A673 (cell line): ENCODE measurements at regions not wholly inside any gene's neighbourhood (a gene's known extent, or its start where the extent isn't known, plus 50 kb on each side); places are given as distances from the start of the nearest gene placed in this dataset.

Experiments used
- BruUV-seq: library from RNA; stranded (reverse); fragments of 400-500 nt; replicated peaks from 2 replicates; lab custom pipeline; 2021; lab: Mats Ljungman, UMichigan
- CTCF ChIA-PET: fragments of 300-600 bp; sonication (Branson Sonifier 250); formaldehyde crosslinking; loops from one replicate; lab custom pipeline; 2022; ENCODE audit warnings: antibody characterized with exemption; lab: Charles Lee
- POLR2A ChIA-PET: fragments of 300-600 bp; sonication (Branson Sonifier 250); formaldehyde crosslinking; loops from one replicate; lab custom pipeline; 2022; ENCODE audit warnings: antibody characterized with exemption; ENCODE audit not compliant: low non-redundant PET; lab: Charles Lee
- DNase-seq: peaks from one replicate; pipeline ENCODE4 v3.0.0-alpha.2; 2015; ENCODE audit warnings: low spot score
- H3K27ac ChIP-seq: fragments of 200-600 bp; sonication (generic); 2 replicates; pipeline ENCODE4 v1.5.1; 2016; ENCODE audit warnings: mixed run types, low read depth, mild to moderate bottlenecking, mixed read lengths, antibody characterized with exemption, low read length; ENCODE audit not compliant: poor library complexity, severe bottlenecking
- H3K27me3 ChIP-seq: fragments of 200-600 bp; sonication (generic); replicated peaks from 2 replicates; pipeline ENCODE4 v1.6.1; 2017; ENCODE audit warnings: mixed run types, low read depth, mild to moderate bottlenecking, mixed read lengths, antibody characterized with exemption, low read length; ENCODE audit not compliant: insufficient read depth, poor library complexity
- H3K36me3 ChIP-seq: fragments of 200-600 bp; sonication (generic); 2 replicates; pipeline ENCODE4 v1.6.1; 2016; ENCODE audit warnings: mixed run types, mild to moderate bottlenecking, mixed read lengths, antibody characterized with exemption, low read length; ENCODE audit not compliant: insufficient read depth, poor library complexity, severe bottlenecking
- H3K4me1 ChIP-seq: fragments of 200-600 bp; sonication (generic); 2 replicates; pipeline ENCODE4 v1.6.1; 2017; ENCODE audit warnings: mixed run types, mild to moderate bottlenecking, mixed read lengths, antibody characterized with exemption, low read length; ENCODE audit not compliant: insufficient read depth, poor library complexity, severe bottlenecking
- H3K4me3 ChIP-seq: fragments of 200-600 bp; sonication (generic); 2 replicates; pipeline ENCODE4 v1.5.1; 2016; ENCODE audit warnings: low read depth, mixed run types, mild to moderate bottlenecking, mixed read lengths, low read length; ENCODE audit not compliant: poor library complexity, severe bottlenecking
- H3K9me3 ChIP-seq: fragments of 200-600 bp; sonication (generic); 2 replicates; pipeline ENCODE4 v1.6.1; 2016; ENCODE audit warnings: mixed run types, low read depth, mild to moderate bottlenecking, mixed read lengths, antibody characterized with exemption, low read length; ENCODE audit not compliant: poor library complexity, severe bottlenecking
- CTCF ChIP-seq: fragments of 300-800, 200-600 bp; sonication (generic); conservative IDR thresholded peaks from 2 replicates; pipeline ENCODE4 v1.5.1; 2017; ENCODE audit warnings: low read depth, mild to moderate bottlenecking, antibody characterized with exemption, low read length, moderate library complexity, mixed read lengths
- EZH2 ChIP-seq: fragments of 200-600 bp; sonication (generic); IDR thresholded peaks from 2 replicates; pipeline ENCODE4 v1.6.1; 2017; ENCODE audit warnings: borderline replicate concordance, low read depth, mild to moderate bottlenecking, mixed read lengths, antibody characterized with exemption, low read length; ENCODE audit not compliant: poor library complexity, severe bottlenecking
- intact Hi-C: fragments of 100-400 bp; cut with micrococcal nuclease; formaldehyde crosslinking; loops from one replicate; pipeline ENCODE4 v1.10.0; 2022; ENCODE audit not compliant: unreplicated experiment

GRCh38 chr5:31131381-31131891, 62.0 kb upstream of the CDH6 start:
- no peak for DNase-seq
- Histone ChIP-seq H3K27ac (no peak overlapping the region), H3K4me3 (no peak overlapping the region), H3K36me3 (no peaks in the 10 kb centered on the region), H3K4me1 (peaks cover 30% of the 10 kb centered on the region), H3K9me3 (no peaks in the 10 kb centered on the region), H3K27me3 (no peaks in the 10 kb centered on the region)
- POLR2A ChIA-PET, result no interaction called here
- no TSS peak for BruUV-seq
- intact Hi-C loops, result no loop called here
- CTCF ChIA-PET, result no interaction called here
- TF ChIP-seq CTCF (no peak), EZH2 (no peak)

- Histone ChIP-seq H3K9me3 (no peaks in the 10 kb centered on the region), H3K36me3 (no peaks in the 10 kb centered on the region), H3K4me3 (no peak overlapping the region), H3K4me1 (peaks cover 30% of the 10 kb centered on the region), H3K27me3 (no peaks in the 10 kb centered on the region), H3K27ac (no peak overlapping the region)
- TF ChIP-seq CTCF (no peak), EZH2 (no peak)
- DNase-seq, result no peak
- intact Hi-C loops, result no loop called here
- BruUV-seq, result no TSS peak
- ChIA-PET POLR2A (no interaction called here), CTCF (no interaction called here)
Measured at GRCh38 chr5:31130676-31131075, 62.8 kb upstream of the CDH6 start.

GRCh38 chr5:31124651-31125305, 68.7 kb upstream of the CDH6 start:
- intact Hi-C loops, result no loop called here
- ChIA-PET POLR2A (no interaction called here), CTCF (no interaction called here)
- no TSS peak for BruUV-seq
- DNase-seq, result no peak
- Histone ChIP-seq H3K4me1 (peaks cover 13% of the 10 kb centered on the region), H3K4me3 (no peak overlapping the region), H3K27ac (no peak overlapping the region), H3K9me3 (no peaks in the 10 kb centered on the region), H3K36me3 (no peaks in the 10 kb centered on the region), H3K27me3 (no peaks in the 10 kb centered on the region)
- TF ChIP-seq EZH2 (no peak), CTCF (no peak)
